Breast epithelium (tissue), 3 donors: ENCODE measurements at regions not wholly inside any gene's neighbourhood (a gene's known extent, or its start where the extent isn't known, plus 50 kb on each side); places are given as distances from the start of the nearest gene placed in this dataset.

Experiments used
- POLR2A ChIP-seq: fragments of 450-650 bp; IDR thresholded peaks from one replicate; pipeline ENCODE4 v1.6.1; 2016; ENCODE audit warnings: antibody characterized with exemption, mild to moderate bottlenecking, moderate library complexity
- POLR2AphosphoS5 ChIP-seq, 3 donors: sonication (generic); formaldehyde crosslinking; IDR thresholded peaks; one replicate each; pipeline ENCODE4 v1.6.1; 2017; ENCODE audit warnings: antibody characterized with exemption in 3 of 3
- TF ChIP-seq, protein P1 (sequence below), 3 donors: fragments of 450-650 bp; IDR thresholded peaks; one replicate each; pipeline ENCODE4 v1.5.1; 2016 to 2017; ENCODE audit warnings: antibody characterized with exemption in 3 of 3, mild to moderate bottlenecking in 3 of 3, moderate library complexity in 3 of 3

DNA sequence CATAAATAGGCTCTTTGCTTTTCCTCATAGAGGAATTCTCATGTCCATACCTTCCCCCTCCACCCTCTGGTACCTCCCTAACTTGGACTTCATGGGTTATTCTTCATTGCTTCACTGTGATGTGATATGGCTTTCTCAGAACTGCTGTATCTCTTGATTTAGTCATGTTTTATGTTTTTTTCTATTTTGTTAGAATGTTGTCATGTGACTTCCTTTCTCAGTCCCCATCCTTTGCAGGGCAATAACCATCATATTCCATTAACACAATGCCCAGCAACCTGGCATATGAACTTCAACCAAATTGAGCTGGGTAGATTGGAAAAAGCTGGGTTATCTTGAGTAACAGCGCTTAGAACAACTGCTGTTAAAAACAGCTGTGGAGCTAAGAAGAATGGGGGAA lies 190.9 kb upstream of the PRSS16 start:
- no peak for TF ChIP-seq POLR2A
- TF ChIP-seq, protein P1, sequence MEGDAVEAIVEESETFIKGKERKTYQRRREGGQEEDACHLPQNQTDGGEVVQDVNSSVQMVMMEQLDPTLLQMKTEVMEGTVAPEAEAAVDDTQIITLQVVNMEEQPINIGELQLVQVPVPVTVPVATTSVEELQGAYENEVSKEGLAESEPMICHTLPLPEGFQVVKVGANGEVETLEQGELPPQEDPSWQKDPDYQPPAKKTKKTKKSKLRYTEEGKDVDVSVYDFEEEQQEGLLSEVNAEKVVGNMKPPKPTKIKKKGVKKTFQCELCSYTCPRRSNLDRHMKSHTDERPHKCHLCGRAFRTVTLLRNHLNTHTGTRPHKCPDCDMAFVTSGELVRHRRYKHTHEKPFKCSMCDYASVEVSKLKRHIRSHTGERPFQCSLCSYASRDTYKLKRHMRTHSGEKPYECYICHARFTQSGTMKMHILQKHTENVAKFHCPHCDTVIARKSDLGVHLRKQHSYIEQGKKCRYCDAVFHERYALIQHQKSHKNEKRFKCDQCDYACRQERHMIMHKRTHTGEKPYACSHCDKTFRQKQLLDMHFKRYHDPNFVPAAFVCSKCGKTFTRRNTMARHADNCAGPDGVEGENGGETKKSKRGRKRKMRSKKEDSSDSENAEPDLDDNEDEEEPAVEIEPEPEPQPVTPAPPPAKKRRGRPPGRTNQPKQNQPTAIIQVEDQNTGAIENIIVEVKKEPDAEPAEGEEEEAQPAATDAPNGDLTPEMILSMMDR (IDR thresholded peaks at IDR 0.05), result no peak
- TF ChIP-seq POLR2AphosphoS5 (IDR thresholded peaks at IDR 0.05), result no peak
